ENCODE measurements at regions not wholly inside any gene's neighbourhood (a gene's known extent, or its start where the extent isn't known, plus 50 kb on each side); places are given as distances from the start of the nearest gene placed in this dataset.
A peak's percentile ranks its signal among the peaks of the same experiment; 100 is the strongest.
"Not testable (repeated sequence)": the region's sequence is repeated elsewhere in the genome, so short reads cannot be mapped to it uniquely, and the experiment has no call there.

- peak; percentile 47 for DNase-seq (ENCODE audit: low spot score)
- in situ Hi-C loops (cut with HindIII; ENCODE audit: low sequenced_read_pairs), result no loop called here
Measured at GRCh38 chr4:156109943-156110900, 156.6 kb upstream of the CTSO start.

- in situ Hi-C loops (cut with HindIII; ENCODE audit: low sequenced_read_pairs); DNase-seq (ENCODE audit: low spot score): not testable (repeated sequence)
Measured at GRCh38 chr4:156109087-156109486, 155.4 kb upstream of the CTSO start.

- in situ Hi-C loops (cut with HindIII; ENCODE audit: low sequenced_read_pairs), result no loop called here
- DNase-seq (ENCODE audit: low spot score), result no peak
Measured at GRCh38 chr4:156103311-156103710, 149.6 kb upstream of the CTSO start.

GRCh38 chr4:156102411-156102810, 148.7 kb upstream of the CTSO start:
- DNase-seq (ENCODE audit: low spot score), result no peak
- in situ Hi-C loops (cut with HindIII; ENCODE audit: low sequenced_read_pairs), result no loop called here

DNA sequence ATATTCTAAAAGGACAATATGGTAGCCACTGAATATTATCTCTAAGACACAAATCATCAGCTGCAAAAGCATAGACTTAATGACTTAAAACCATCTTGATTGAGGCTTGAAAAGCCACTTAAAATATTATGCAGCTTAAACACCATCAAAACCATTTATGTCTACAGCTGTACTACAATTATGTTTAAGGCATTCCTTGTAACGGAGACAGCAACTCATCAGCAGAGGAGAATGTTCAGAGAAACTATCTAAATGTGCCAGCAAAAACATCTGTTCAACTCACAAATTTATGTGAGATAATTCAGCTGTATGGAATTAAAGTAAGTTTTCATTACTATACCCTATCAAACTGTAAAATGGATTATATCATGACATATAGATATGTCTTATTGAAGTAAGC, 147.9 kb upstream of the CTSO start:
- in situ Hi-C loops (cut with HindIII; ENCODE audit: low sequenced_read_pairs), result no loop called here
- no peak for DNase-seq (ENCODE audit: low spot score)

- no peak for DNase-seq (ENCODE audit: low spot score)
- in situ Hi-C loops (cut with HindIII; ENCODE audit: low sequenced_read_pairs), result no loop called here
Measured at GRCh38 chr4:156100651-156101050, 147.0 kb upstream of the CTSO start.

- DNase-seq (ENCODE audit: low spot score), result no peak
- in situ Hi-C loops (cut with HindIII; ENCODE audit: low sequenced_read_pairs), result no loop called here
Measured at GRCh38 chr4:156098805-156099204, 145.1 kb upstream of the CTSO start.

DNA sequence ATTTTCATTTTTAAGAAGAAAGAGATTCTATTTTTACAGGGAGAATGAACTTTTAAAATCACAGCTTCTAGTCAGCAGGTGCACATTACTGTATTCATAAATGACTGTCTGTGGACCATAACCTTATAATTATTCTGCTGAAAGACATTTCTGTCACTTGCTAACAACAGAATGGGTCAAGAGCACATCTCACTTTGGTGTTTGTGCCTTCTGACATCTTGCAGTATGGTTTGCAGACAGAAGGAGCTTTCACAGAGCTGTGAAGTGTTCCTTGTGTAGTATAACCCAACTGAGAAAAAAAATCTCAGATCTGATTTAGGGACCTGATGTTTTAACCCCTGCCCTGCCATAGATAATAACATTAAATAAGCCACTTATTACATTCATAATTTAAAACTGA, 131.4 kb upstream of the CTSO start:
- in situ Hi-C loops (cut with HindIII; ENCODE audit: low sequenced_read_pairs), result no loop called here
- no peak for DNase-seq (ENCODE audit: low spot score)

- in situ Hi-C loops (cut with HindIII; ENCODE audit: low sequenced_read_pairs), result no loop called here
- no peak for DNase-seq (ENCODE audit: low spot score)
Measured at GRCh38 chr4:156084373-156084772, 130.7 kb upstream of the CTSO start.

DNA sequence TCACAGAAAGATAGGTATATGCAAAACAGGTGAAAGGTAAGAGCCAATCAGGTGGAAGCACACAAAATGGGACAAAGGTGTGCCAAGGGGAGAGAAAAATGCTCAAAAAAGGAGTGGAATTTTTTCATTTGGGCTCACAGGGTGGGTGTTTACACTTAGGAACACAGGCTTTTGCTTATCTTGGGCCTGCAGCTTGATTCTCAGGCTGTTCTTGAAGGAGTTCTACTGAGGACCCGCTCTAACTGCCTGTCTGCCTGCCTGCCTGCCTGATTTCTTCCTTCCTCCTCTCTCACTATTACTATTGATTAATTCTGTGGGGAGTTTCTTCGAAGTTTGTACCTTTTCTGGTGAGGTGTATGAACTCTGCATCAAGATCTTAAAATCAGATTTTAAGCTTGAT, 120.3 kb upstream of the CTSO start:
- no peak for DNase-seq (ENCODE audit: low spot score)
- in situ Hi-C loops (cut with HindIII; ENCODE audit: low sequenced_read_pairs), result no loop called here

DNA sequence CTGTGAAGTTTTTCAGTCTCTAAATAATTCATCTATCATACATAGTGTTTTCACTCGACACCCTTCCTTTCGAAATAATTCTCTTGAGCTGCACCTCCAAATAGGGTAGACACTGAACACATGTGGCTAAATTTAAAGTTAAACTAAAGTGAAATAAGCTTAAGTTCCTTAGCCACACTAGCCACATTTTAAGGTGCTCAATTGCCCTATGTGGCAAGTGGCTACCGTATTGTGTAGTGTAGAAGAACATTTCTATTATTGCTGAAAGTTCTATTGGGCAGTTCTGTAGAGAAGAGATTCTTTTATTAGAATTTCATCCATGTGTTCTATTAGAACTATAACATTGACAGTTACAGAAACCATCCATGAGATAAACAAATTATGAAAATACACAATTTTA, 107.0 kb upstream of the CTSO start:
- DNase-seq (ENCODE audit: low spot score), result no peak
- in situ Hi-C loops (cut with HindIII; ENCODE audit: low sequenced_read_pairs), result no loop called here

- in situ Hi-C loops (cut with HindIII; ENCODE audit: low sequenced_read_pairs), result no loop called here
- no peak for DNase-seq (ENCODE audit: low spot score)
Measured at GRCh38 chr4:156053174-156053573, 99.5 kb upstream of the CTSO start.

GRCh38 chr4:156052116-156052515, 98.5 kb upstream of the CTSO start:
- no peak for DNase-seq (ENCODE audit: low spot score)
- in situ Hi-C loops (cut with HindIII; ENCODE audit: low sequenced_read_pairs), result no loop called here

DNA sequence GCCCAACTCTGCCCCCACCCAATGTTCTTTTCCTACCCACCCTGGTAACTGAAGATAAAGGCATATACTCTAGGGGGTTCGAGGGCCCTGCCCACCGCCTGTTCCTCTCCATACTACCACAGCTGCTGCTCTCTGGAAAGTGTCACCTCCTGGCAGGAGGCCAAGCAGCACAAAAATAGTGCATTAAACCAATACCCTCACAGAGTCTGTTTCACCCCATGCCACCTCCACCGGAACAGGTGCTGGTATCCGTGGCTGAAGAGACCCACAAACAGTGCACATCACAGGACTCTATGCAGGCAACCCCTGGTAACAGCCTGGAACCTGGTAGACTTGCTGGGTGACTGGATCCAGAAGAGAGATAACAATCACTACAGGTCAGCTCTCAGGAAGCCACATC, 85.1 kb upstream of the CTSO start:
- DNase-seq (ENCODE audit: low spot score), result no peak
- in situ Hi-C loops (cut with HindIII; ENCODE audit: low sequenced_read_pairs), result no loop called here

- in situ Hi-C loops (cut with HindIII; ENCODE audit: low sequenced_read_pairs), result no loop called here
- DNase-seq (ENCODE audit: low spot score), result no peak
Measured at GRCh38 chr4:156036496-156036895, 82.8 kb upstream of the CTSO start.

- in situ Hi-C loops (cut with HindIII; ENCODE audit: low sequenced_read_pairs), result no loop called here
- DNase-seq (ENCODE audit: low spot score), result no peak
Measured at GRCh38 chr4:156029691-156030090, 76.0 kb upstream of the CTSO start.

DNA sequence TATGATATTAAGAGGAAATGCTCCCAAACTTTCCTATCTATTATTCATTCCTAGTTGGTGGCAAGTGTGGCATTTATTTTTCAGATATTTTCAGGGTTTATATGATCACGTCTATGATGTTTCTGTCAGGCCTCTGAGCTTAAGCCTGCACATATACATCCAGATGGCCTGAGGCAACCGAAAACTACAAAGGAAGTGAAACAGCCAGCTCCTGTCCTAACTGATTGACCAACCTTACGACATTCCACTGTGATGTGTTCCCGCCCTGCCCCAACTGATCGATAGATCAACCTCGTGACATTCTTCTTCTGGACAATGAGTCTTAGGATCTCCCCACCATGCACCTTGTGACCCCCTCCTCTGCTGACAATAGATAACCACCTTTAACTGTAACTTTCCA, 67.6 kb upstream of the CTSO start:
- in situ Hi-C loops (cut with HindIII; ENCODE audit: low sequenced_read_pairs), result no loop called here
- no peak for DNase-seq (ENCODE audit: low spot score)

DNA sequence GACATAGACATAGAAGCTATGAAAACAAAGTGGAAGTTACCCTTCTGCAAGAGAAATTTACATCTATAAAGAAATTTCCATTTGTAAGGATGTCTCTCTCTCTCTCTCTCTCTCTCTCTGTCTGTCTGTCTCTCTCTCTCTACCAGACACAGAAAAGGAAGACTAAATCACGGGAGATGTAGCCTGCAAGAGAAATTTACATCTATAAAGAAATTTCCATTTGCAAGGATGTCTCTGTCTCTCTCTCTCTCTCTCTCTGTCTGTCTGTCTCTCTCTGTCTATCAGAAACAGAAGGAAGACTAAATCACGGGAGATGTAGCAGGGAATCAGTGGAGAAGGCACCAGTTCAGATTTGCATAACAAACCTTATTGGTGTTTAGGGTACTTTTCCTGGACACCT, 65.6 kb upstream of the CTSO start:
- no peak for DNase-seq (ENCODE audit: low spot score)
- in situ Hi-C loops (cut with HindIII; ENCODE audit: low sequenced_read_pairs), result no loop called here

DNA sequence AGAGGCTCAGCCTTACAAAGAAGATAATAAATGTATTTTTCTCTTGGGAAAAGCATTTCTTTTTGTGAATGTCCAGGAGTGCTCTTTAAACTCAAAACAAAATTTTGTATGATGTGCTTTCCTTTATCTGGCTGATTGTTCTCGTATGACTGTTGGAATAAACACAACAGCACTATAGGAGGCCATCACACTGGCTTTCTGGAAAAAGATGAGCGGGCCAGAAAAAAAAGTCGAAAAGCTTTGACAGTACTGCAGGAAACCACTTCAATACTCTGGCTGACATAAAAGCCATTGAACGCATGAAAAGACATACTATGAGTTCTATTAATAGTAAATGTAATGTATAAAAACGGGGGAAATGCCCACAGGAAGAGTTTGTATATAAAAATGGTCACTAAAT, 64.7 kb upstream of the CTSO start:
- in situ Hi-C loops (cut with HindIII; ENCODE audit: low sequenced_read_pairs), result no loop called here
- DNase-seq (ENCODE audit: low spot score), result no peak

DNA sequence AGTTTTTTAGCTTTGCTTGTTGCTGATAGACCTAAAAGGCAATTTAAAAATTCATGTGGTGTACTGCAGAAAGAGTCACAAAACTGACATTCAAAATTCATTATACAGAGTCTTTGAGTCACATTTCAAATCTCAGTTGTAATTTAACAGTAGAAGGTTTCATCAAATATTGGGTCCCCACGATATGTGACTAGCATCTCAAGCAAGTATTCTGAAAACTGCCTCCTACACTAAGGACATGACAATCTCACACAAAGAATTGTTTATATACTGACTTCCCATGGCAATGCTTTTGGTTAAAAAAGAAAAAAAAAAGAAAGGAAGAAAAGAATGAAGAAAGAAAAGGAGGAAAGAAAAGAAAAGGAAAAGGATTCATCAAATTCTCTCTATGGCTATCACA, 62.1 kb upstream of the CTSO start:
- DNase-seq (ENCODE audit: low spot score), result no peak
- in situ Hi-C loops (cut with HindIII; ENCODE audit: low sequenced_read_pairs), result no loop called here

DNA sequence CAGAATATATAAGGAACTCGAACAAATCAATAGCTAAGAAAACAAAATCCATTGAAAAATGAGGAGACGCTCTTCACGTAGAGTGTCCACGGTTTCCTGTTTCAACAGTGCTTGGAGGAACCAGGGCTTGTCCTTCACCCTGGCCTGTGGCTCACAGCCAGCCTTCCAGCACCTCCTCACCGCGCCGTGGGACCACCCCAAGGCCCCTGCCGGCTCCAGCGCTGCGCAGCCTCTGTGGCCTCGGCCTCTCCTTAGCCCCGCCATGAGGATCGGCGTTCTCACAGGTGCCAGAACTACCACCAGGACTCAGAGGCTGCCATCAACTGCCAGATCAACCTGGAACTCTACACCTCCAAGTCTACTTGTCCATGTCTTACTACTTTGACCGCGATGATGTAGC, 52.5 kb upstream of the CTSO start:
- in situ Hi-C loops (cut with HindIII; ENCODE audit: low sequenced_read_pairs), result no loop called here
- no peak for DNase-seq (ENCODE audit: low spot score)
